ENCODE measurements at regions not wholly inside any gene's neighbourhood (a gene's known extent, or its start where the extent isn't known, plus 50 kb on each side); places are given as distances from the start of the nearest gene placed in this dataset.
"Not testable (repeated sequence)": the region's sequence is repeated elsewhere in the genome, so short reads cannot be mapped to it uniquely, and the experiment has no call there.

DNA sequence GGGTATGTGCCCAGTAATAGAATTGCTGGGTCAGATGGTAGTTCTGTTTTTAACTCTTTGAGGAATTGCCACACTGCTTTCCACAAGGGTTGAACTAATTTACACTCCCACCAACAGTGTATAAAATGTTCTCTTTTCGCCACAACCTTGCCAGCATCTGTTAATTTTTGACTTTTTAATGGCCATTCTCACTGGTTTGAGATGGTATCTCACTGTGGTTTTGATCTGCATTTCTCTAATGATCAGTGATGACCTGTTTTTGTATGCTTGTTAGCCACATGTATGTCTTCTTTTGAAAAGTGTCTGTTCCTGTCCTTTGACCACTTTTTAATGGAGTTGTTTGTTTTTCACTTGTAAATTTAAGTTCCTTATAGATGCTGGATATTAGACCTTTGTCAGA, 486.2 kb upstream of the TNP1 start:
- RAD21 ChIA-PET (ENCODE audit: unreplicated experiment); in situ Hi-C loops (cut with MboI); CTCF ChIA-PET; H3K4me2 ChIP-seq (ENCODE audit: control insufficient read depth, insufficient read depth); H3K27ac ChIP-seq (ENCODE audit: control insufficient read depth, insufficient read depth); FAIRE-seq; SMC1A ChIA-PET (ENCODE audit: uncharacterized antibody, unreplicated experiment); H3K36me3 ChIP-seq (ENCODE audit: control insufficient read depth in 2 of 2, insufficient read depth in 2 of 2, low read length in 1 of 2); POLR2A ChIA-PET; H3K4me1 ChIP-seq (ENCODE audit: control insufficient read depth, insufficient read depth, low read length); H4K20me1 ChIP-seq (ENCODE audit: control insufficient read depth, insufficient read depth); H3K9ac ChIP-seq (ENCODE audit: control insufficient read depth, insufficient read depth, low read length); BruUV-seq (replicated peaks); H3K27me3 ChIP-seq (replicated peaks in 1 of 2; ENCODE audit: control insufficient read depth in 2 of 2, insufficient read depth in 2 of 2, low read length in 1 of 2); DNase-seq (ENCODE audit: low read depth, low spot score); H3K4me3 ChIP-seq; intact Hi-C loops (cut with micrococcal nuclease; ENCODE audit: unreplicated experiment); H2AFZ ChIP-seq (ENCODE audit: control insufficient read depth, low read depth, low read length); H3K9me3 ChIP-seq (replicated peaks; ENCODE audit: control insufficient read depth, insufficient read depth, low read length); H3K79me2 ChIP-seq (ENCODE audit: control insufficient read depth, insufficient read depth, low read length): not testable (repeated sequence)
- TF ChIP-seq MTA2 (IDR thresholded peaks at IDR 0.05; ENCODE audit: low read depth), result peak; percentile 81
- peak; percentile 41 for ATAC-seq
- WGBS (ENCODE audit: insufficient coverage, insufficient replicate concordance, low lambda C conversion rate, missing lambda C conversion rate), result 0% methylated on average over 1 of the region's 1 CpG

DNA sequence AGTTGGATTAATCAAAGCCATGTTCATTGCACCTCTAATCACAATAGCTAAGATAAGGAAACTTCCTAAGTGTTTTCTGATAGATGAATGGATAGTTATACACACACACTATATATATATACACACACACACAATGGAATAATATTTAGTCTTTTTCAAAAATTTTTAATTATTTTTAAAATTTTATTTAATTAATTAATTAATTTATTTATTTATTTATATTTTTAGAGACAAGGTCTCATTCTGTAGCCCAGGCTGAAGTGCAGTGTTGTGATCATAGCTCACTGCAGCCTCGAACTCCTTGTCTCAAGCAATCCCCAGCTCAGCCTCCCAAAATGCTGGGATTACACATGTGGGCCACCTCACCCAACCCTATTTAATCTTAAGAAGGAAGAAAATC, 481.0 kb upstream of the TNP1 start:
- H3K9me3 ChIP-seq (replicated peaks; ENCODE audit: control insufficient read depth, insufficient read depth, low read length), result no peaks in the 10 kb centered on the region
- ChIA-PET SMC1A (ENCODE audit: uncharacterized antibody, unreplicated experiment) (interaction anchor here (0.7 kb wide), 1 partner anchor 22 kb away, joined by 3 read pairs; no protein-coding TSS in a partner anchor), POLR2A (no interaction called here), CTCF (no interaction called here), RAD21 (ENCODE audit: unreplicated experiment) (no interaction called here)
- no peak for DNase-seq (ENCODE audit: low read depth, low spot score)
- no peaks in the 10 kb centered on the region for H4K20me1 ChIP-seq (ENCODE audit: control insufficient read depth, insufficient read depth)
- H3K27ac ChIP-seq (ENCODE audit: control insufficient read depth, insufficient read depth), result no peak overlapping the region
- H3K27me3 ChIP-seq (replicated peaks in 1 of 2; ENCODE audit: control insufficient read depth in 2 of 2, insufficient read depth in 2 of 2, low read length in 1 of 2), result no peaks in the 10 kb centered on the region
- BruUV-seq (replicated peaks), result no TSS peak
- no peaks in the 10 kb centered on the region for H3K4me1 ChIP-seq (ENCODE audit: control insufficient read depth, insufficient read depth, low read length)
- in situ Hi-C loops (cut with MboI), result no loop called here
- intact Hi-C loops (cut with micrococcal nuclease; ENCODE audit: unreplicated experiment), result no loop called here
- no peak overlapping the region for H2AFZ ChIP-seq (ENCODE audit: control insufficient read depth, low read depth, low read length)
- H3K4me3 ChIP-seq, result no peak overlapping the region
- no peaks in the 10 kb centered on the region for H3K79me2 ChIP-seq (ENCODE audit: control insufficient read depth, insufficient read depth, low read length)
- no peaks in the 10 kb centered on the region for H3K36me3 ChIP-seq (ENCODE audit: control insufficient read depth in 2 of 2, insufficient read depth in 2 of 2, low read length in 1 of 2)
- no peak overlapping the region for H3K9ac ChIP-seq (ENCODE audit: control insufficient read depth, insufficient read depth, low read length)
- no peak for ATAC-seq
- H3K4me2 ChIP-seq (ENCODE audit: control insufficient read depth, insufficient read depth), result no peak overlapping the region
- 0% methylated on average over 1 of the region's 1 CpG for WGBS (ENCODE audit: insufficient coverage, insufficient replicate concordance, low lambda C conversion rate, missing lambda C conversion rate)
- no peak for FAIRE-seq
- TF ChIP-seq SMAD5 (IDR thresholded peaks at IDR 0.05; ENCODE audit: low read depth), result no peak
- TF ChIP-seq, protein P1, sequence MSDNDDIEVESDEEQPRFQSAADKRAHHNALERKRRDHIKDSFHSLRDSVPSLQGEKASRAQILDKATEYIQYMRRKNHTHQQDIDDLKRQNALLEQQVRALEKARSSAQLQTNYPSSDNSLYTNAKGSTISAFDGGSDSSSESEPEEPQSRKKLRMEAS (IDR thresholded peaks at IDR 0.05; ENCODE audit: low read depth, low read length), result no peak
- TF ChIP-seq, protein P2, sequence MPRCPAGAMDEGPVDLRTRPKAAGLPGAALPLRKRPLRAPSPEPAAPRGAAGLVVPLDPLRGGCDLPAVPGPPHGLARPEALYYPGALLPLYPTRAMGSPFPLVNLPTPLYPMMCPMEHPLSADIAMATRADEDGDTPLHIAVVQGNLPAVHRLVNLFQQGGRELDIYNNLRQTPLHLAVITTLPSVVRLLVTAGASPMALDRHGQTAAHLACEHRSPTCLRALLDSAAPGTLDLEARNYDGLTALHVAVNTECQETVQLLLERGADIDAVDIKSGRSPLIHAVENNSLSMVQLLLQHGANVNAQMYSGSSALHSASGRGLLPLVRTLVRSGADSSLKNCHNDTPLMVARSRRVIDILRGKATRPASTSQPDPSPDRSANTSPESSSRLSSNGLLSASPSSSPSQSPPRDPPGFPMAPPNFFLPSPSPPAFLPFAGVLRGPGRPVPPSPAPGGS (IDR thresholded peaks at IDR 0.05; ENCODE audit: borderline replicate concordance, insufficient read depth, low read depth, low read length, poor library complexity, severe bottlenecking), result no peak
- no peak for TF ChIP-seq ASH2L (IDR thresholded peaks at IDR 0.05; ENCODE audit: borderline replicate concordance, low read depth)
- TF ChIP-seq PAX8 (IDR thresholded peaks at IDR 0.05), result no peak
- TF ChIP-seq NRF1 (conservative IDR thresholded peaks at IDR 0.05; ENCODE audit: low read depth, low read length), result no peak
- TF ChIP-seq, protein P3, sequence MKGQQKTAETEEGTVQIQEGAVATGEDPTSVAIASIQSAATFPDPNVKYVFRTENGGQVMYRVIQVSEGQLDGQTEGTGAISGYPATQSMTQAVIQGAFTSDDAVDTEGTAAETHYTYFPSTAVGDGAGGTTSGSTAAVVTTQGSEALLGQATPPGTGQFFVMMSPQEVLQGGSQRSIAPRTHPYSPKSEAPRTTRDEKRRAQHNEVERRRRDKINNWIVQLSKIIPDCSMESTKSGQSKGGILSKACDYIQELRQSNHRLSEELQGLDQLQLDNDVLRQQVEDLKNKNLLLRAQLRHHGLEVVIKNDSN (IDR thresholded peaks at IDR 0.05; ENCODE audit: borderline replicate concordance, extremely low read length, insufficient read depth, low read depth, low read length), result no peak
- no peak for TF ChIP-seq SUPT20H (IDR thresholded peaks at IDR 0.05; ENCODE audit: borderline replicate concordance, control insufficient read depth, low read depth, low read length)
- TF ChIP-seq, protein P4, sequence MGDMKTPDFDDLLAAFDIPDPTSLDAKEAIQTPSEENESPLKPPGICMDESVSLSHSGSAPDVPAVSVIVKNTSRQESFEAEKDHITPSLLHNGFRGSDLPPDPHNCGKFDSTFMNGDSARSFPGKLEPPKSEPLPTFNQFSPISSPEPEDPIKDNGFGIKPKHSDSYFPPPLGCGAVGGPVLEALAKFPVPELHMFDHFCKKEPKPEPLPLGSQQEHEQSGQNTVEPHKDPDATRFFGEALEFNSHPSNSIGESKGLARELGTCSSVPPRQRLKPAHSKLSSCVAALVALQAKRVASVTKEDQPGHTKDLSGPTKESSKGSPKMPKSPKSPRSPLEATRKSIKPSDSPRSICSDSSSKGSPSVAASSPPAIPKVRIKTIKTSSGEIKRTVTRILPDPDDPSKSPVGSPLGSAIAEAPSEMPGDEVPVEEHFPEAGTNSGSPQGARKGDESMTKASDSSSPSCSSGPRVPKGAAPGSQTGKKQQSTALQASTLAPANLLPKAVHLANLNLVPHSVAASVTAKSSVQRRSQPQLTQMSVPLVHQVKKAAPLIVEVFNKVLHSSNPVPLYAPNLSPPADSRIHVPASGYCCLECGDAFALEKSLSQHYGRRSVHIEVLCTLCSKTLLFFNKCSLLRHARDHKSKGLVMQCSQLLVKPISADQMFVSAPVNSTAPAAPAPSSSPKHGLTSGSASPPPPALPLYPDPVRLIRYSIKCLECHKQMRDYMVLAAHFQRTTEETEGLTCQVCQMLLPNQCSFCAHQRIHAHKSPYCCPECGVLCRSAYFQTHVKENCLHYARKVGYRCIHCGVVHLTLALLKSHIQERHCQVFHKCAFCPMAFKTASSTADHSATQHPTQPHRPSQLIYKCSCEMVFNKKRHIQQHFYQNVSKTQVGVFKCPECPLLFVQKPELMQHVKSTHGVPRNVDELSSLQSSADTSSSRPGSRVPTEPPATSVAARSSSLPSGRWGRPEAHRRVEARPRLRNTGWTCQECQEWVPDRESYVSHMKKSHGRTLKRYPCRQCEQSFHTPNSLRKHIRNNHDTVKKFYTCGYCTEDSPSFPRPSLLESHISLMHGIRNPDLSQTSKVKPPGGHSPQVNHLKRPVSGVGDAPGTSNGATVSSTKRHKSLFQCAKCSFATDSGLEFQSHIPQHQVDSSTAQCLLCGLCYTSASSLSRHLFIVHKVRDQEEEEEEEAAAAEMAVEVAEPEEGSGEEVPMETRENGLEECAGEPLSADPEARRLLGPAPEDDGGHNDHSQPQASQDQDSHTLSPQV (IDR thresholded peaks at IDR 0.05), result no peak
- no peak for TF ChIP-seq ETV6 (conservative IDR thresholded peaks at IDR 0.05 in 1 of 2, IDR thresholded peaks at IDR 0.05 in 1 of 2; ENCODE audit: borderline replicate concordance in 1 of 2, low read depth in 1 of 2)

Measured in GM12878 (cell line).